GM18507 (cell line): ENCODE measurements at regions not wholly inside any gene's neighbourhood (a gene's known extent, or its start where the extent isn't known, plus 50 kb on each side); places are given as distances from the start of the nearest gene placed in this dataset.
"Not testable (repeated sequence)": the region's sequence is repeated elsewhere in the genome, so short reads cannot be mapped to it uniquely, and the experiment has no call there.

Experiments used
- DNase-seq: peaks from one replicate; pipeline ENCODE4 v3.0.0; 2011; ENCODE audit warnings: low read depth; ENCODE audit not compliant: insufficient read length; ENCODE audit errors: extremely low spot score
- FAIRE-seq: peaks from 2 replicates; lab custom pipeline; 2011; peaks lifted over from hg19 to GRCh38; lab: Jason Lieb, UNC

- peak; percentile 72 for FAIRE-seq
- no peak for DNase-seq
Measured at GRCh38 chr3:124620600-124621063, 109.6 kb upstream of the UMPS start.

- DNase-seq (no peak), FAIRE-seq (no peak)
Measured at GRCh38 chr3:124621498-124621897, 108.8 kb upstream of the UMPS start.

GRCh38 chr3:124625074-124625473, 105.2 kb upstream of the UMPS start:
- no peak for DNase-seq
- FAIRE-seq, result no peak

GRCh38 chr3:124627501-124627908, 102.7 kb upstream of the UMPS start:
- no peak for FAIRE-seq

GRCh38 chr3:124628863-124629262, 101.4 kb upstream of the UMPS start:
- no peak for DNase-seq
- FAIRE-seq, result no peak

More at GRCh38 chr3:124627501-124627908, 102.7 kb upstream of the UMPS start:
- no peak for DNase-seq

- FAIRE-seq, result no peak
- no peak for DNase-seq
Measured at GRCh38 chr3:124629497-124629896, 100.8 kb upstream of the UMPS start.

GRCh38 chr3:124630960-124631359, 99.3 kb upstream of the UMPS start:
- DNase-seq (no peak), FAIRE-seq (no peak)

GRCh38 chr3:124631727-124632126, 98.5 kb upstream of the UMPS start:
- DNase-seq (no peak), FAIRE-seq (no peak)

GRCh38 chr3:124632566-124633140, 97.6 kb upstream of the UMPS start:
- FAIRE-seq (no peak), DNase-seq (no peak)

GRCh38 chr3:124633524-124633923, 96.7 kb upstream of the UMPS start:
- DNase-seq, result no peak
- no peak for FAIRE-seq

- DNase-seq, result no peak
- FAIRE-seq, result peak; percentile 75
Measured at GRCh38 chr3:124634210-124635168, 95.8 kb upstream of the UMPS start.

GRCh38 chr3:124635169-124635539, 95.1 kb upstream of the UMPS start:
- no peak for DNase-seq

GRCh38 chr3:124636101-124636862, 94.0 kb upstream of the UMPS start:
- no peak for DNase-seq
- FAIRE-seq, result peak; percentile 33

More at GRCh38 chr3:124635169-124635539, 95.1 kb upstream of the UMPS start:
- no peak for FAIRE-seq

GRCh38 chr3:124636863-124637296, 93.4 kb upstream of the UMPS start:
- FAIRE-seq (no peak), DNase-seq (no peak)

GRCh38 chr3:124639406-124640237, 90.6 kb upstream of the UMPS start:
- FAIRE-seq, result peak; percentile 92
- no peak for DNase-seq

- FAIRE-seq, result no peak
Measured at GRCh38 chr3:124640635-124641306, 89.5 kb upstream of the UMPS start.

GRCh38 chr3:124643453-124643852, 86.8 kb upstream of the UMPS start:
- no peak for DNase-seq
- FAIRE-seq, result peak; percentile 71

More at GRCh38 chr3:124640635-124641306, 89.5 kb upstream of the UMPS start:
- DNase-seq, result no peak

- DNase-seq, FAIRE-seq: not testable (repeated sequence)
Measured at GRCh38 chr3:124646186-124646585, 84.1 kb upstream of the UMPS start.

- FAIRE-seq, result peak; percentile 9
- no peak for DNase-seq
Measured at GRCh38 chr3:124648551-124648950, 81.7 kb upstream of the UMPS start.
